ENCODE measurements at regions not wholly inside any gene's neighbourhood (a gene's known extent, or its start where the extent isn't known, plus 50 kb on each side); places are given as distances from the start of the nearest gene placed in this dataset. TPM values are rescaled to one million over a fixed set of nuclear protein-coding genes. Genes with fewer than 3 reads are reported as not detected.

Small RNA genes lying in the stretch of these regions (small RNA-seq; reads per million reads assigned to genes)
- gene AC139085.1 (ENCODE audit: insufficient read depth) = not detected

Data from H1 (cell line).